Adrenal gland (tissue), 5 donors: ENCODE measurements at regions not wholly inside any gene's neighbourhood (a gene's known extent, or its start where the extent isn't known, plus 50 kb on each side); places are given as distances from the start of the nearest gene placed in this dataset.
"Not testable (repeated sequence)": the region's sequence is repeated elsewhere in the genome, so short reads cannot be mapped to it uniquely, and the experiment has no call there.

Experiments
- POLR2A ChIP-seq, 2 donors: fragments of 450-650 bp; IDR thresholded peaks; one replicate each; pipeline ENCODE4 v1.6.1; 2017; ENCODE audit warnings: antibody characterized with exemption in 2 of 2, mild to moderate bottlenecking in 2 of 2, moderate library complexity in 1 of 2
- TF ChIP-seq, protein P1 (sequence below), 6 experiments: fragments of 450-650 bp in 4 of 6; fragments of 200-600 bp in 2 of 6; sonication (generic) in 1 of 6; IDR thresholded peaks; 1 replicate in 5 of 6; 2 replicates in 1 of 6; pipeline versions ENCODE4 v1.5.1 to v1.8.0; 2016 to 2021; ENCODE audit warnings: antibody characterized with exemption in 6 of 6, mild to moderate bottlenecking in 2 of 6, moderate library complexity in 1 of 6
- donor health status: DM: no; HTN: no; CAD: no.

DNA sequence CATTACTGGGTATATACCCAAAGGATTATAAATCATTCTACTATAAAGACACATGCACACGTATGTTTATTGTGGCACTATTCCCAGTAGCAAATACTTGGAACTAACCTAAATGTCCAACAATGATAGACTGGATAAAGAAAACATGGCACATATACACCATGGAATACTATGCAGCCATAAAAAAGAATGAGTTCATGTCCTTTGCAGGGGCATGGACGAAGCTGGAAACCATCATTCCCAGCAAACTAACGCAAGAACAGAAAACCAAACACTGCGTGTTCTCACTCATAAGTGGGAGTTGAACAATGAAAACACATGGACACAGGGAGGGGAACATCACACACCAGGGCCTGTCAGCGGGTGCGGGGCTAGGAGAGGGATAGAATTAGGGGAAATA is 114.5 kb upstream of the CHD1 start:
- TF ChIP-seq, protein P1, sequence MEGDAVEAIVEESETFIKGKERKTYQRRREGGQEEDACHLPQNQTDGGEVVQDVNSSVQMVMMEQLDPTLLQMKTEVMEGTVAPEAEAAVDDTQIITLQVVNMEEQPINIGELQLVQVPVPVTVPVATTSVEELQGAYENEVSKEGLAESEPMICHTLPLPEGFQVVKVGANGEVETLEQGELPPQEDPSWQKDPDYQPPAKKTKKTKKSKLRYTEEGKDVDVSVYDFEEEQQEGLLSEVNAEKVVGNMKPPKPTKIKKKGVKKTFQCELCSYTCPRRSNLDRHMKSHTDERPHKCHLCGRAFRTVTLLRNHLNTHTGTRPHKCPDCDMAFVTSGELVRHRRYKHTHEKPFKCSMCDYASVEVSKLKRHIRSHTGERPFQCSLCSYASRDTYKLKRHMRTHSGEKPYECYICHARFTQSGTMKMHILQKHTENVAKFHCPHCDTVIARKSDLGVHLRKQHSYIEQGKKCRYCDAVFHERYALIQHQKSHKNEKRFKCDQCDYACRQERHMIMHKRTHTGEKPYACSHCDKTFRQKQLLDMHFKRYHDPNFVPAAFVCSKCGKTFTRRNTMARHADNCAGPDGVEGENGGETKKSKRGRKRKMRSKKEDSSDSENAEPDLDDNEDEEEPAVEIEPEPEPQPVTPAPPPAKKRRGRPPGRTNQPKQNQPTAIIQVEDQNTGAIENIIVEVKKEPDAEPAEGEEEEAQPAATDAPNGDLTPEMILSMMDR (IDR thresholded peaks at IDR 0.05) = not testable (repeated sequence)
- TF ChIP-seq POLR2A (IDR thresholded peaks at IDR 0.05) = not testable (repeated sequence)
